ENCODE measurements at regions not wholly inside any gene's neighbourhood (a gene's known extent, or its start where the extent isn't known, plus 50 kb on each side); places are given as distances from the start of the nearest gene placed in this dataset.

DNA sequence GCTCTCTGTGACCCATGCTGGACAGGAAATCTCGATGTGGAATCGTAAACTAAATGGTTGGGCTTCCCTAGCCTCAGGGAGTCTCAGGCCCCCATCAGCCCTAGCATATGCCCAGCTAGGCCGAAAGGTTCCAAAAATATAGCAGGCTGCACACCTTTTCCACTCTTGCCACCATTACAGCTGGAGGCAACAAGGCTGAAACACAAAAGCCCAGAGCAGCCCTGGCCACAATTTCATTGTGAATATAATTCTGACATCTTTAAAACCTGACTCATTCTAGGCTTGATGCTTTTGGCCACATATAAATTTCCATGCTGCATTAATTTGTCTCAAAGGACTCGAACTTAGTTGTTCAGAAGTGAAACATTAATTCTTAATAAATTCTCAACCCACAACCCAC, 382.2 kb downstream of the GRIN2B start:
- TF ChIP-seq, protein P1, sequence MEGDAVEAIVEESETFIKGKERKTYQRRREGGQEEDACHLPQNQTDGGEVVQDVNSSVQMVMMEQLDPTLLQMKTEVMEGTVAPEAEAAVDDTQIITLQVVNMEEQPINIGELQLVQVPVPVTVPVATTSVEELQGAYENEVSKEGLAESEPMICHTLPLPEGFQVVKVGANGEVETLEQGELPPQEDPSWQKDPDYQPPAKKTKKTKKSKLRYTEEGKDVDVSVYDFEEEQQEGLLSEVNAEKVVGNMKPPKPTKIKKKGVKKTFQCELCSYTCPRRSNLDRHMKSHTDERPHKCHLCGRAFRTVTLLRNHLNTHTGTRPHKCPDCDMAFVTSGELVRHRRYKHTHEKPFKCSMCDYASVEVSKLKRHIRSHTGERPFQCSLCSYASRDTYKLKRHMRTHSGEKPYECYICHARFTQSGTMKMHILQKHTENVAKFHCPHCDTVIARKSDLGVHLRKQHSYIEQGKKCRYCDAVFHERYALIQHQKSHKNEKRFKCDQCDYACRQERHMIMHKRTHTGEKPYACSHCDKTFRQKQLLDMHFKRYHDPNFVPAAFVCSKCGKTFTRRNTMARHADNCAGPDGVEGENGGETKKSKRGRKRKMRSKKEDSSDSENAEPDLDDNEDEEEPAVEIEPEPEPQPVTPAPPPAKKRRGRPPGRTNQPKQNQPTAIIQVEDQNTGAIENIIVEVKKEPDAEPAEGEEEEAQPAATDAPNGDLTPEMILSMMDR (IDR thresholded peaks at IDR 0.05; ENCODE audit: poor library complexity): no peak
- no peak for TF ChIP-seq EZH2 (IDR thresholded peaks at IDR 0.05; ENCODE audit: borderline replicate concordance)
- TF ChIP-seq EZH2phosphoT487 (IDR thresholded peaks at IDR 0.05; ENCODE audit: low read depth, severe bottlenecking, unreplicated experiment): no peak
